GM19239 (cell line): ENCODE measurements at regions not wholly inside any gene's neighbourhood (a gene's known extent, or its start where the extent isn't known, plus 50 kb on each side); places are given as distances from the start of the nearest gene placed in this dataset.
"Not testable (repeated sequence)": the region's sequence is repeated elsewhere in the genome, so short reads cannot be mapped to it uniquely, and the experiment has no call there.

ENCODE experiments used
- DNase-seq: peaks from one replicate; pipeline ENCODE4 v3.0.0; 2011; ENCODE audit warnings: low spot score; ENCODE audit not compliant: insufficient read length
- FAIRE-seq: peaks from 2 replicates; lab custom pipeline; 2011; peaks lifted over from hg19 to GRCh38; lab: Jason Lieb, UNC

GRCh38 chr4:85094735-85095134 lies 128.2 kb upstream of the WDFY3 start:
- FAIRE-seq (no peak), DNase-seq (no peak)

- no peak for FAIRE-seq
- DNase-seq, result no peak
Measured at GRCh38 chr4:85102606-85103005, 136.1 kb upstream of the WDFY3 start.

- DNase-seq, result no peak
- FAIRE-seq, result no peak
Measured at GRCh38 chr4:85106166-85106565, 139.7 kb upstream of the WDFY3 start.

- FAIRE-seq, result no peak
Measured at GRCh38 chr4:85106805-85107336, 140.4 kb upstream of the WDFY3 start.

GRCh38 chr4:85107553-85107952 lies 141.1 kb upstream of the WDFY3 start:
- FAIRE-seq (no peak), DNase-seq (no peak)

More at GRCh38 chr4:85106805-85107336, 140.4 kb upstream of the WDFY3 start:
- DNase-seq, result no peak

- FAIRE-seq (no peak), DNase-seq (no peak)
Measured at GRCh38 chr4:85113706-85114105, 147.2 kb upstream of the WDFY3 start.

GRCh38 chr4:85114526-85114925 lies 148.0 kb upstream of the WDFY3 start:
- DNase-seq, result no peak
- no peak for FAIRE-seq

- DNase-seq (no peak), FAIRE-seq (no peak)
Measured at GRCh38 chr4:85116008-85116407, 149.5 kb upstream of the WDFY3 start.

- DNase-seq (no peak), FAIRE-seq (no peak)
Measured at GRCh38 chr4:85125688-85126087, 159.2 kb upstream of the WDFY3 start.

GRCh38 chr4:85126991-85127591 lies 160.6 kb upstream of the WDFY3 start:
- DNase-seq, result no peak
- FAIRE-seq, result no peak

GRCh38 chr4:85127653-85128052 lies 161.2 kb upstream of the WDFY3 start:
- DNase-seq (peak; percentile 17), FAIRE-seq (no peak)

- FAIRE-seq (no peak), DNase-seq (no peak)
Measured at GRCh38 chr4:85128246-85129204, 162.0 kb upstream of the WDFY3 start.

GRCh38 chr4:85129354-85130125 lies 163.1 kb upstream of the WDFY3 start:
- not testable (repeated sequence) for FAIRE-seq, DNase-seq

- FAIRE-seq (no peak), DNase-seq (no peak)
Measured at GRCh38 chr4:85132117-85132516, 165.6 kb upstream of the WDFY3 start.

- no peak for FAIRE-seq
- DNase-seq, result no peak
Measured at GRCh38 chr4:85132570-85132969, 166.1 kb upstream of the WDFY3 start.

GRCh38 chr4:85139749-85140148 lies 173.3 kb upstream of the WDFY3 start:
- not testable (repeated sequence) for FAIRE-seq, DNase-seq

GRCh38 chr4:85142451-85142850 lies 176.0 kb upstream of the WDFY3 start:
- no peak for FAIRE-seq
- no peak for DNase-seq

GRCh38 chr4:85147481-85148076 lies 181.1 kb upstream of the WDFY3 start:
- FAIRE-seq (peak; percentile 79), DNase-seq (peak; percentile 16)

GRCh38 chr4:85149676-85150075 lies 183.2 kb upstream of the WDFY3 start:
- no peak for FAIRE-seq

GRCh38 chr4:85151371-85151770 lies 184.9 kb upstream of the WDFY3 start:
- no peak for DNase-seq
- FAIRE-seq, result no peak

More at GRCh38 chr4:85149676-85150075, 183.2 kb upstream of the WDFY3 start:
- no peak for DNase-seq
